HG03469 (cell line): ENCODE measurements at regions not wholly inside any gene's neighbourhood (a gene's known extent, or its start where the extent isn't known, plus 50 kb on each side); places are given as distances from the start of the nearest gene placed in this dataset.

Experiments
- ATAC-seq: cut with Tn5 transposase; IDR thresholded peaks from one replicate; pipeline ENCODE4 v1.9.1; 2021; ENCODE audit warnings: mild to moderate bottlenecking, moderate library complexity, moderate number of reproducible peaks; ENCODE audit not compliant: unreplicated experiment

GRCh38 chr4:126779001-126779400 lies 853.8 kb upstream of the INTU start:
- ATAC-seq: no peak

DNA sequence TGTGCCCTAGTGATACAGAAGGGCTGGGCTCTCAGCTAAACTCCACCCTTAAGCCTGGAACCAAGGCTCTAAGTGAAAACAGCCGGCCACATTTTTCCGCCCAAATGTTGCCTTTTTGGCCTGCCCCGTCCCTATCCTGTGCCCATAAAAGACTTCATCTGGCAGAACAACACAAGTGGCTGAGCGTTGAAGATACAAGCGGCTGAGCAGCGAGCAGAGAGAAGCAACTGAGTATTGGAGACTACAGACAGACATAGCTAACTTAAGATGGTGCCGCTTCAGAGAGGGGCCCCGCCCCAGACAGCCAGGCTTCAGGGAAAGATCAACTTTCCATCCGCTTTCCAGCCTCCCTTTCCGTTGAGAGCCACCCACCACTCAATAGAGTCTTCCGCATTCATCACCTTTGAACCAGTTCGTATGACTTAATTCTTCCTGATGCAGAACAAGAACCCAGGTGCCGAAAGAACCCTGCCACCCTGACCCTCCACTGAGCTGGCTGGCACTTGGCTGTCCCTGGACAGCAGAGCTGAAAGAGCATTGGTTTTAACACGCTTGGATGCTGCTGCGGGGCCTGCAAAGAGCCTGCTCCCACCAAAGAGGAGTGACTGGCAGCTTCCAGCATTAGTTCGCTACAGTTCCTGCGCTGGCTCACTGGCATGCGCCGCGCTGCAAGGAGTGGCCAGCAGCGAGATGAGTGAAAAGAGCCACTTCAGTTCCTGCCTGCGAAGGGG lies 853.2 kb upstream of the INTU start:
- ATAC-seq: no peak

GRCh38 chr4:126783191-126783590 lies 849.6 kb upstream of the INTU start:
- ATAC-seq: no peak

GRCh38 chr4:126784966-126785580 lies 847.7 kb upstream of the INTU start:
- no peak for ATAC-seq

- no peak for ATAC-seq
Measured at GRCh38 chr4:126790633-126791032, 842.1 kb upstream of the INTU start.

DNA sequence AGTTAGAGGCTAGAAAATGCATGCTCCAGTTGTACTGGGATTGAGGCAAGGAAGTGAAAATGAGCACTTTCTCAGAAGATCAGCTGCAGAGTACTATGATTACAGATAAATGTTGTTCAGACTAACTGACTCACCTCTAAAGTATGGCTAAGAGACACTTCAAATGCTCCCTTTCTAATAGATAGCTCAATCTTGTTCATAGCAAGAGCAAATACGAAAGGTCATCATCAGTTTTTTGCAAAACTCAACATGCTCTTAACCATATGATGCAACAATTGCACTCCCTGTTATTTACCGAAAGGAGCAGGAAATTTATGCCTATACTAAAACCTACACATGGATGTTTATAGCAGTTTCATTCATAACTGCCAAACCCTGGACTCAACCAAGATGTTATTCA lies 838.4 kb upstream of the INTU start:
- ATAC-seq: no peak

DNA sequence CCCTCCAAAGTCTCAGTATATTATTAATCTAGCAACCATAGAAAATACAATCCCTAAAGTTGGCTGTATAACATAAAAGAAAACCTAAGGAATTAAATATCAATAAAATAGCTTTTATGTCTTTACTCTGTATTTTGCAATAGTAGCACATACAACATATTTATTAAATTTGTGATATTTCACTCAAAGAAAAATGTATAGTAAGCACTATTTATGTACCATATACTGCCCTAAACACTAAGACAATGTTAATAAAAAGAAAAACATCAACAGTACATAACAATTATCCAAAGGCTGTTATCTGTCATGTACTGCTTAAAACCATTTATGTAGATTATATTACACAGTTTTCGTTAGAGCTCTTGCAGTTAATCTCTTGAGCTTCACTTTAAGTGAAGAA lies 834.5 kb upstream of the INTU start:
- no peak for ATAC-seq

GRCh38 chr4:126799416-126799815 lies 833.3 kb upstream of the INTU start:
- ATAC-seq: no peak

- ATAC-seq: no peak
Measured at GRCh38 chr4:126799971-126800574, 832.7 kb upstream of the INTU start.

DNA sequence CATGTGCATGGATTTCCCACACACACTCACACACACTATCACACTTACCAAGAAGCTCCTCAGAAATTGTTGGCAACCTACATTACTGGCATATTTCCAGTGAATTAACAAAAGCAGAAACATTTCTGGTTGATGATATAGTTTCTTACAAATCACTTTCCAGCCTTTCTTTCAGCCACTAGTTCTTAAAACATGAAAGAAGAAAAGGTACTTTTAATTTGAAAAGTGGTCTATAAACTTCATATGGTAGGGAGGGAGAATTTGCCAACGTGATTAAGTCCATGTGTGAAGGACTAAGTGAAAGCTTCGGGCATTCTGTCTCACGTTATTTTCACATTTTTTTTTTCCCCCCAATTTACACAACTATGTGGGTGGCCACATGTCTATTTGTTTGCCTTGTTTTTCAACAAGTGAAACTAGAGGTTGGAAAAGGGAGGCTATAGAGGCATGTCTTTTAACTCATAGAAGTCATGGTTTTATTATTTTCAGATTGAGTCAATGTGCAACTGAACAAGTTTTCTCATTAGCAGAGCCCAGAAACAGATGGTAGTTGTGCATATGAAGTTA lies 832.1 kb upstream of the INTU start:
- ATAC-seq: no peak

DNA sequence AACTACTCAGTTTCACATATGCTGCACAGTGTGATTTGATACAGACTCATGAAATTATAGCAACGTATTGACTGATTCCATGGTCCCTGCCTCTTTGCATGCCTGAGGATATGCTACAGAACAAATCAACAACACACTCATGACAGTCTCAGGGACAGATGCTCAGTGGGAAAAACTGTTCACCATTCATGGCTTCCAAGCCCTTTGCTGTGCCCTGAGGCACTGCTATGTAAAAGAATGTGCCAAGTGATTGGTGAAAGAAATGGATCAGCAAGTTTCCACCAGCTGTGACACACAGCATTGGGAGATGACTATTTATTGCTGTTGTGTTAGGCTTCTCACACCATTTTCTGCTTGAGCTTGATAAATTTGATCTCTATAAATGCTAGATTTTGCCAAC lies 825.6 kb upstream of the INTU start:
- ATAC-seq: no peak

DNA sequence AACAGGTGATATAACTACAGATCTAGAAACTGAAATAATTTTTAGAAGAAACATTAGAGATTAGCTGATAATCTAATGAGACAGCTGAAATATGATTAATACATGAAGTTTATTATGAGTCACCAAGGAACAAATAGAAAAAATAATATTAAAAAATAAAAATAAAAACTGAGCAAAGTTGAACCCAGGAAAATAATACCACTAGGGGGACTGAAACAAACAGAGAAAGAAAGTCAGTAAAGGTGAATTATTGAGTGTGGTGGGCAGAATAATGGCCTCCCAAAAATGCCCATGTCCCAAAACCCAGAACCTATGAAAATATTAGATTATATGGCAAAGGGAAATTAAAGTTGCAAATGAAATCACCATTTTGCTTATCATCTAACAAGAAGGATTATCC lies 820.7 kb upstream of the INTU start:
- no peak for ATAC-seq

DNA sequence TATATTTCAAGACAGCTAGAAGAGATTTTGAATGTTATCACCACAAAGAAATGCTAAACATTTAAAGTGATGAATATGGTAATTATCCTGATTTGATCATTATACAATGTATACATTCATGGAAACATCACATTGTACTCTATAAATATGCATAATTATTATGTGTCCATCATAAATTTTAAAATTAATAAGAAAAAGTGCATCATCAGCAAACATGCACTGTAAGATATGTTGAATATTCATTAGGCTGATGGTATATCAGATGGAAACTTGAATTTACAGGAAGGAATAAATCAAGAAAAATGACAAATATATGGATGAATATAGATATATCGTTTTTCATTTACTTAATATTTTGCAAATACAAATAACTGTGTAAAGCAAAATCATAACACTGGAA lies 812.1 kb upstream of the INTU start:
- ATAC-seq: no peak

GRCh38 chr4:126821152-126821551 lies 811.6 kb upstream of the INTU start:
- no peak for ATAC-seq

GRCh38 chr4:126825083-126825482 lies 807.7 kb upstream of the INTU start:
- no peak for ATAC-seq

DNA sequence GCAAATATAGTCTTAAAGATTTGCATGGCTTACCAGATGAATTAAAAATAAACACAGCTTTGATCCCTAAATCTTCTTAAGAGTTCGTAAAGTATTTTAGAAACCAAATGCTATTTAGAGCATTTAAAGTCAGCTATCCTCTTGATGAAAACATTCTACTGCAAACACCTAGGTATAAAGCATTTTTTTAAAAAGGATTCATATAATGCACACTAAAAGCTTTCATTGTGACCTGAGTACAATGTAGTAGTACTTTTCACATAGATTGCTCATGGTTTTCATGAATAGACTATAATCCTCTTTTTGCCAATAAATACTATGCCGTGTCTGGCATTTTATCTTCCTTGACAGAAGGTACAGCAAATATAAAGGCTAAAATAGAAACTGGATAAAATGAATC lies 805.1 kb upstream of the INTU start:
- no peak for ATAC-seq

- no peak for ATAC-seq
Measured at GRCh38 chr4:126834854-126835253, 797.9 kb upstream of the INTU start.

GRCh38 chr4:126838941-126839679 lies 793.6 kb upstream of the INTU start:
- ATAC-seq: no peak

DNA sequence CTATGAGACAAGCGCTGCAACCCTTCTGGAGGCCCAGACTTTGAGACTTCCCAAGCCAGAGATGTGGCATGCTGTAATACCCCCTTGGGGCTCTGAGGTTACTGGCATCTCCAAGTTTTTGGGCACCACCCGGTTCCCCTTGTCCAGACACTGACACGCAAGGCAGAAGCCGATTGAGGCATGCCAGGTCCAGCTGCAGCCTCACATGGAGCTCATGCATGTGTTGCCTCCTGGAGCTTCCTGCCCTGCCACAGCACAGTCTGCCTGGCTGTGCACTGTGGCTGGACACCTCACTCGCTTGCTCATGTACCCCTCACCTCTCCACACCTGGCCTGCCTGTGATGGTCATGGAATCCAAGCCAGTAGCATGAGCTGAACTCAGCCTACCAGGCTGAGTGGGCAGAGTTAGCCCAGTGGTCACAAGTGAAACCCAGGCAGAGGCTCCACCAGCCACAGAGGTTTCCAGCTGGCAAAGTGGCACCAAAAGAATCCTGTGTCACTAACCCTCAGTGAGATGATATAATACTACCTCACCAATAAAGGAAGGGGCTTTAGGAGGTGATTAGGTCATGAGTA lies 789.2 kb upstream of the INTU start:
- no peak for ATAC-seq

GRCh38 chr4:126850286-126850685 lies 782.5 kb upstream of the INTU start:
- peak; percentile 45 for ATAC-seq

DNA sequence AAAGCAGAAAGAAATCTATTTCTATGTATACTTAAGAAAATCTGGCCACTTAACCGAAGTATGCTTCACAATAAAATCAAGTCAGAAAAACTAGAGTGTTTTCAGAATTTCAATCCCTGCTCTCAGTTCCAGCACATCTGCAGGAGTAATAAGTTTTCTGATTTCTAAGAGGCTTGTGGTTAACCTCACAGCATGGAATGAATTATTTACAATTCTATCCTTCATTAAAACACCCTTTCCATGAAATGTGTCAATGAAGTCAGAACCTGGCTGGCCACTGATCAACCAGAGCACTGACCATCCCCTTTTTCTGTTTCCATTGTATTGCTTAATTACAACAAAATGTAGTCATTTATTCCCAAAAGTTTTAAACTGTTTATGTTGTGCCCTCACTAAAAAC lies 781.4 kb upstream of the INTU start:
- no peak for ATAC-seq
